ENCODE measurements at regions not wholly inside any gene's neighbourhood (a gene's known extent, or its start where the extent isn't known, plus 50 kb on each side); places are given as distances from the start of the nearest gene placed in this dataset.

- no peak for DNase-seq (ENCODE audit: low read depth)
Measured at GRCh38 chr15:77540312-77541060, 92.2 kb downstream of the LINGO1 start.

GRCh38 chr15:77538793-77539497 is 93.8 kb downstream of the LINGO1 start:
- no peak for DNase-seq (ENCODE audit: low read depth)

- DNase-seq (ENCODE audit: low read depth) = no peak
Measured at GRCh38 chr15:77538027-77538451, 94.7 kb downstream of the LINGO1 start.

GRCh38 chr15:77537006-77537405 is 95.7 kb downstream of the LINGO1 start:
- no peak for DNase-seq (ENCODE audit: low read depth)

- DNase-seq (ENCODE audit: low read depth) = no peak
Measured at GRCh38 chr15:77535845-77536244, 96.9 kb downstream of the LINGO1 start.

Measured in T-helper 22 cell (primary cell).